ENCODE measurements at regions not wholly inside any gene's neighbourhood (a gene's known extent, or its start where the extent isn't known, plus 50 kb on each side); places are given as distances from the start of the nearest gene placed in this dataset.

GRCh38 chr10:111221682-111222480, 145.1 kb downstream of the ADRA2A start:
- no peaks in the 10 kb centered on the region for H3K27me3 ChIP-seq
- H3K4me3 ChIP-seq, result no peak overlapping the region
- DNase-seq (no peak), ATAC-seq (no peak)
- H3K4me1 ChIP-seq, result no peaks in the 10 kb centered on the region
- TF ChIP-seq CTCF (IDR thresholded peaks at IDR 0.05), result no peak
- no peaks in the 10 kb centered on the region for H3K36me3 ChIP-seq
- H3K9me3 ChIP-seq, result peaks cover 0 to 2% of the 10 kb centered on the region in 2 donors
- H3K27ac ChIP-seq, result no peak overlapping the region
- intact Hi-C loops (cut with DNase I), result no loop called here

- no peak for TF ChIP-seq CTCF (IDR thresholded peaks at IDR 0.05)
- no peak for DNase-seq
- intact Hi-C loops (cut with DNase I), result no loop called here
- H3K4me3 ChIP-seq, result no peak overlapping the region
- no peaks in the 10 kb centered on the region for H3K36me3 ChIP-seq
- peaks cover 0 to 2% of the 10 kb centered on the region in 2 donors for H3K9me3 ChIP-seq
- H3K27ac ChIP-seq, result no peak overlapping the region
- no peak for ATAC-seq
- no peaks in the 10 kb centered on the region for H3K4me1 ChIP-seq
- H3K27me3 ChIP-seq, result no peaks in the 10 kb centered on the region
Observed at GRCh38 chr10:111222961-111223360, 146.1 kb downstream of the ADRA2A start.

- Histone ChIP-seq H3K27ac (no peak overlapping the region), H3K36me3 (no peaks in the 10 kb centered on the region), H3K27me3 (no peaks in the 10 kb centered on the region), H3K9me3 (no peaks in the 10 kb centered on the region), H3K4me1 (no peaks in the 10 kb centered on the region), H3K4me3 (no peak overlapping the region)
- intact Hi-C loops (cut with DNase I), result no loop called here
- no peak for TF ChIP-seq CTCF (IDR thresholded peaks at IDR 0.05)
- ATAC-seq (no peak), DNase-seq (no peak)
Observed at GRCh38 chr10:111231779-111232178, 154.9 kb downstream of the ADRA2A start.

GRCh38 chr10:111233439-111233838, 156.6 kb downstream of the ADRA2A start:
- DNase-seq, result no peak

More at GRCh38 chr10:111233439-111233838, 156.6 kb downstream of the ADRA2A start:
- no peak for TF ChIP-seq CTCF (IDR thresholded peaks at IDR 0.05)
- Histone ChIP-seq H3K27me3 (no peaks in the 10 kb centered on the region), H3K4me1 (no peaks in the 10 kb centered on the region), H3K9me3 (no peaks in the 10 kb centered on the region), H3K4me3 (no peak overlapping the region), H3K36me3 (no peaks in the 10 kb centered on the region), H3K27ac (no peak overlapping the region)
- intact Hi-C loops (cut with DNase I), result no loop called here
- no peak for ATAC-seq
